ENCODE measurements at regions not wholly inside any gene's neighbourhood (a gene's known extent, or its start where the extent isn't known, plus 50 kb on each side); places are given as distances from the start of the nearest gene placed in this dataset.
"Not testable (repeated sequence)": the region's sequence is repeated elsewhere in the genome, so short reads cannot be mapped to it uniquely, and the experiment has no call there.

- H3K9me3 Mint-ChIP-seq: peaks cover 0 to 2% (median 0%) of the 10 kb centered on the region in 11 donors
- H3K4me3 ChIP-seq (ENCODE audit: low read length): no peak overlapping the region
- no peaks in the 10 kb centered on the region for H3K36me3 Mint-ChIP-seq
- no peaks in the 10 kb centered on the region for H3K36me3 ChIP-seq (ENCODE audit: control insufficient read depth in 2 of 3, insufficient read depth in 3 of 3, low read length in 3 of 3)
- H3K27me3 Mint-ChIP-seq: peaks cover 0 to 18% (median 8%) of the 10 kb centered on the region in 5 donors
- no peaks in the 10 kb centered on the region for H3K4me1 Mint-ChIP-seq
- ChIA-PET CTCF (interaction anchor here (0.6 kb wide), 1 partner anchor 20 kb away, joined by 3 read pairs; no protein-coding TSS in a partner anchor), POLR2A (no interaction called here)
- DNase-seq (no peak), ATAC-seq (no peak)
- no peaks in the 10 kb centered on the region for H3K9me3 ChIP-seq (ENCODE audit: control insufficient read depth in 2 of 3, low read length in 3 of 3)
- H3K27ac Mint-ChIP-seq: no peak overlapping the region
- H3K27me3 ChIP-seq (ENCODE audit: control insufficient read depth in 2 of 2, insufficient read depth in 2 of 2, low read length in 2 of 2): no peaks in the 10 kb centered on the region
- H3K4me1 ChIP-seq (ENCODE audit: control insufficient read depth in 2 of 2, insufficient read depth in 2 of 2, low read length in 2 of 2): no peaks in the 10 kb centered on the region
- H3K4me3 Mint-ChIP-seq: no peak overlapping the region
- H3K27ac ChIP-seq (ENCODE audit: low read depth, low read length): no peak overlapping the region
- intact Hi-C loops (cut with micrococcal nuclease): no loop called here
These were observed 88.7 kb downstream of the POLR2M start for GRCh38 chr15:57795261-57795660.

- no peaks in the 10 kb centered on the region for H3K4me1 Mint-ChIP-seq
- POLR2A ChIA-PET: no interaction called here
- no peaks in the 10 kb centered on the region for H3K4me1 ChIP-seq (ENCODE audit: control insufficient read depth in 2 of 2, insufficient read depth in 2 of 2, low read length in 2 of 2)
- intact Hi-C loops (cut with micrococcal nuclease): no loop called here
- peaks cover 4 to 23% (median 8%) of the 10 kb centered on the region in 5 donors for H3K27me3 Mint-ChIP-seq
- ATAC-seq (no peak), DNase-seq (no peak)
- H3K36me3 Mint-ChIP-seq: no peaks in the 10 kb centered on the region
- H3K9me3 ChIP-seq (ENCODE audit: control insufficient read depth in 2 of 3, low read length in 3 of 3): no peaks in the 10 kb centered on the region
- H3K27me3 ChIP-seq (ENCODE audit: control insufficient read depth in 2 of 2, insufficient read depth in 2 of 2, low read length in 2 of 2): no peaks in the 10 kb centered on the region
- no peak overlapping the region for H3K4me3 Mint-ChIP-seq
- H3K36me3 ChIP-seq (ENCODE audit: control insufficient read depth in 2 of 3, insufficient read depth in 3 of 3, low read length in 3 of 3): no peaks in the 10 kb centered on the region
- H3K27ac ChIP-seq (ENCODE audit: low read depth, low read length): no peak overlapping the region
- no peak overlapping the region for H3K27ac Mint-ChIP-seq
- CTCF ChIA-PET: no interaction called here
- H3K9me3 Mint-ChIP-seq: peaks cover 0 to 4% (median 0%) of the 10 kb centered on the region in 11 donors
- no peak overlapping the region for H3K4me3 ChIP-seq (ENCODE audit: low read length)
These were observed 89.6 kb downstream of the POLR2M start for GRCh38 chr15:57796146-57796545.

GRCh38 chr15:57797110-57797509 lies 90.6 kb downstream of the POLR2M start:
- Mint-ChIP-seq H3K9me3 (peaks cover 0 to 4% (median 0%) of the 10 kb centered on the region in 11 donors), H3K36me3 (no peaks in the 10 kb centered on the region), H3K4me1 (no peaks in the 10 kb centered on the region), H3K27ac (no peak overlapping the region), H3K4me3 (no peak overlapping the region), H3K27me3 (peaks cover 4 to 24% (median 8%) of the 10 kb centered on the region in 5 donors)
- no peaks in the 10 kb centered on the region for H3K9me3 ChIP-seq (ENCODE audit: control insufficient read depth in 2 of 3, low read length in 3 of 3)
- no peaks in the 10 kb centered on the region for H3K36me3 ChIP-seq (ENCODE audit: control insufficient read depth in 2 of 3, insufficient read depth in 3 of 3, low read length in 3 of 3)
- intact Hi-C loops (cut with micrococcal nuclease): no loop called here
- H3K27me3 ChIP-seq (ENCODE audit: control insufficient read depth in 2 of 2, insufficient read depth in 2 of 2, low read length in 2 of 2): no peaks in the 10 kb centered on the region
- no peak overlapping the region for H3K27ac ChIP-seq (ENCODE audit: low read depth, low read length)
- H3K4me1 ChIP-seq (ENCODE audit: control insufficient read depth in 2 of 2, insufficient read depth in 2 of 2, low read length in 2 of 2): no peaks in the 10 kb centered on the region
- no peak overlapping the region for H3K4me3 ChIP-seq (ENCODE audit: low read length)
- ChIA-PET POLR2A (no interaction called here), CTCF (no interaction called here)
- ATAC-seq (no peak), DNase-seq (no peak)

GRCh38 chr15:57797568-57798267 lies 91.2 kb downstream of the POLR2M start:
- CTCF ChIA-PET: no interaction called here

GRCh38 chr15:57806003-57806402 lies 99.5 kb downstream of the POLR2M start:
- Histone ChIP-seq H3K27me3 (ENCODE audit: control insufficient read depth in 2 of 2, insufficient read depth in 2 of 2, low read length in 2 of 2) (no peaks in the 10 kb centered on the region), H3K9me3 (ENCODE audit: control insufficient read depth in 2 of 3, low read length in 3 of 3) (no peaks in the 10 kb centered on the region), H3K27ac (ENCODE audit: low read depth, low read length) (no peak overlapping the region), H3K36me3 (ENCODE audit: control insufficient read depth in 2 of 3, insufficient read depth in 3 of 3, low read length in 3 of 3) (no peaks in the 10 kb centered on the region), H3K4me3 (ENCODE audit: low read length) (no peak overlapping the region), H3K4me1 (ENCODE audit: control insufficient read depth in 2 of 2, insufficient read depth in 2 of 2, low read length in 2 of 2) (no peaks in the 10 kb centered on the region)
- intact Hi-C loops (cut with micrococcal nuclease): no loop called here
- ATAC-seq: no peak
- no peaks in the 10 kb centered on the region for H3K4me1 Mint-ChIP-seq
- H3K9me3 Mint-ChIP-seq: peaks cover 0 to 4% (median 2%) of the 10 kb centered on the region in 11 donors
- DNase-seq: no peak
- CTCF ChIA-PET: no interaction called here
- no peaks in the 10 kb centered on the region for H3K36me3 Mint-ChIP-seq
- H3K27ac Mint-ChIP-seq: no peak overlapping the region
- H3K4me3 Mint-ChIP-seq: no peak overlapping the region
- H3K27me3 Mint-ChIP-seq: peaks cover 0 to 26% (median 5%) of the 10 kb centered on the region in 5 donors
- POLR2A ChIA-PET: no interaction called here

More at GRCh38 chr15:57797568-57798267, 91.2 kb downstream of the POLR2M start:
- Histone ChIP-seq H3K27me3 (ENCODE audit: control insufficient read depth in 2 of 2, insufficient read depth in 2 of 2, low read length in 2 of 2) (no peaks in the 10 kb centered on the region), H3K4me1 (ENCODE audit: control insufficient read depth in 2 of 2, insufficient read depth in 2 of 2, low read length in 2 of 2) (no peaks in the 10 kb centered on the region), H3K27ac (ENCODE audit: low read depth, low read length) (no peak overlapping the region), H3K36me3 (ENCODE audit: control insufficient read depth in 2 of 3, insufficient read depth in 3 of 3, low read length in 3 of 3) (no peaks in the 10 kb centered on the region), H3K4me3 (ENCODE audit: low read length) (no peak overlapping the region), H3K9me3 (ENCODE audit: control insufficient read depth in 2 of 3, low read length in 3 of 3) (no peaks in the 10 kb centered on the region)
- intact Hi-C loops (cut with micrococcal nuclease): no loop called here
- H3K27me3 Mint-ChIP-seq: peaks cover 4 to 27% (median 8%) of the 10 kb centered on the region in 5 donors
- H3K4me3 Mint-ChIP-seq: no peak overlapping the region
- no peaks in the 10 kb centered on the region for H3K36me3 Mint-ChIP-seq
- ATAC-seq (no peak), DNase-seq (no peak)
- no peaks in the 10 kb centered on the region for H3K4me1 Mint-ChIP-seq
- H3K27ac Mint-ChIP-seq: no peak overlapping the region
- POLR2A ChIA-PET: no interaction called here
- peaks cover 0 to 4% (median 0%) of the 10 kb centered on the region in 11 donors for H3K9me3 Mint-ChIP-seq

GRCh38 chr15:57809285-57809684 lies 102.8 kb downstream of the POLR2M start:
- intact Hi-C loops (cut with micrococcal nuclease); H3K36me3 ChIP-seq (ENCODE audit: control insufficient read depth in 2 of 3, insufficient read depth in 3 of 3, low read length in 3 of 3); H3K27ac ChIP-seq (ENCODE audit: low read depth, low read length); POLR2A ChIA-PET; H3K4me1 ChIP-seq (ENCODE audit: control insufficient read depth in 2 of 2, insufficient read depth in 2 of 2, low read length in 2 of 2); H3K4me1 Mint-ChIP-seq; DNase-seq; H3K4me3 Mint-ChIP-seq; ATAC-seq; H3K27me3 ChIP-seq (ENCODE audit: control insufficient read depth in 2 of 2, insufficient read depth in 2 of 2, low read length in 2 of 2); H3K9me3 ChIP-seq (ENCODE audit: control insufficient read depth in 2 of 3, low read length in 3 of 3); CTCF ChIA-PET; H3K9me3 Mint-ChIP-seq; H3K4me3 ChIP-seq (ENCODE audit: low read length); H3K27ac Mint-ChIP-seq; H3K36me3 Mint-ChIP-seq: not testable (repeated sequence)
- peaks cover 4 to 41% (median 13%) of the 10 kb centered on the region in 5 donors for H3K27me3 Mint-ChIP-seq

- peaks cover 0 to 4% (median 0%) of the 10 kb centered on the region in 7 donors for H3K4me1 Mint-ChIP-seq
- DNase-seq (no peak), ATAC-seq (no peak)
- intact Hi-C loops (cut with micrococcal nuclease): no loop called here
- Histone ChIP-seq H3K9me3 (ENCODE audit: control insufficient read depth in 2 of 3, low read length in 3 of 3) (no peaks in the 10 kb centered on the region), H3K27ac (ENCODE audit: low read depth, low read length) (no peak overlapping the region), H3K4me1 (ENCODE audit: control insufficient read depth in 2 of 2, insufficient read depth in 2 of 2, low read length in 2 of 2) (no peaks in the 10 kb centered on the region), H3K27me3 (ENCODE audit: control insufficient read depth in 2 of 2, insufficient read depth in 2 of 2, low read length in 2 of 2) (no peaks in the 10 kb centered on the region), H3K4me3 (ENCODE audit: low read length) (no peak overlapping the region), H3K36me3 (ENCODE audit: control insufficient read depth in 2 of 3, insufficient read depth in 3 of 3, low read length in 3 of 3) (no peaks in the 10 kb centered on the region)
- no peaks in the 10 kb centered on the region for H3K36me3 Mint-ChIP-seq
- peaks cover 0 to 3% (median 0%) of the 10 kb centered on the region in 11 donors for H3K9me3 Mint-ChIP-seq
- POLR2A ChIA-PET: no interaction called here
- CTCF ChIA-PET: no interaction called here
- no peak overlapping the region for H3K27ac Mint-ChIP-seq
- H3K27me3 Mint-ChIP-seq: peaks cover 14 to 32% (median 21%) of the 10 kb centered on the region in 5 donors
- no peak overlapping the region for H3K4me3 Mint-ChIP-seq
These were observed 110.1 kb downstream of the POLR2M start for GRCh38 chr15:57816599-57816998.

Data from naive thymus-derived CD4-positive, alpha-beta T cell (primary cell).